ENCODE measurements at regions not wholly inside any gene's neighbourhood (a gene's known extent, or its start where the extent isn't known, plus 50 kb on each side); places are given as distances from the start of the nearest gene placed in this dataset.

DNA sequence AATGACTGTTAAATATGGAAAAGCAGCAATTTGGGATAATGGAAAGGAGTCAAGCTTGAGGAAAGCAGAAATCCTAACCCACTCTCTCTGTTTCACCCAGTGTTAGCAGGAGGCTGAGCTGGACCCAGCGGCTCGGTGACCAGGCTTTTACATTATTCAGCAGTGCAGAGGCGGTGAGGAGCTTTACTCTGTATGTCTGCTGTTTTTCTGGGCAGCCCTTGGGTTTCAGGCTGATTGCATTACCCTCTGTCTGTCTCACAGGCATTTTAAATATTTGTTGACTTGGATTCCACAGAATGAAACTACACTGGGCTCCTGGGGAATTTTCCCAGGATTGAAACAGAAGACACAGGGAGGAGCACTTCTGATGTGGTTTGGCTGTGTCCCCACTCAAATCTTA lies 368.0 kb downstream of the GALR1 start:
- TF ChIP-seq, protein P1, sequence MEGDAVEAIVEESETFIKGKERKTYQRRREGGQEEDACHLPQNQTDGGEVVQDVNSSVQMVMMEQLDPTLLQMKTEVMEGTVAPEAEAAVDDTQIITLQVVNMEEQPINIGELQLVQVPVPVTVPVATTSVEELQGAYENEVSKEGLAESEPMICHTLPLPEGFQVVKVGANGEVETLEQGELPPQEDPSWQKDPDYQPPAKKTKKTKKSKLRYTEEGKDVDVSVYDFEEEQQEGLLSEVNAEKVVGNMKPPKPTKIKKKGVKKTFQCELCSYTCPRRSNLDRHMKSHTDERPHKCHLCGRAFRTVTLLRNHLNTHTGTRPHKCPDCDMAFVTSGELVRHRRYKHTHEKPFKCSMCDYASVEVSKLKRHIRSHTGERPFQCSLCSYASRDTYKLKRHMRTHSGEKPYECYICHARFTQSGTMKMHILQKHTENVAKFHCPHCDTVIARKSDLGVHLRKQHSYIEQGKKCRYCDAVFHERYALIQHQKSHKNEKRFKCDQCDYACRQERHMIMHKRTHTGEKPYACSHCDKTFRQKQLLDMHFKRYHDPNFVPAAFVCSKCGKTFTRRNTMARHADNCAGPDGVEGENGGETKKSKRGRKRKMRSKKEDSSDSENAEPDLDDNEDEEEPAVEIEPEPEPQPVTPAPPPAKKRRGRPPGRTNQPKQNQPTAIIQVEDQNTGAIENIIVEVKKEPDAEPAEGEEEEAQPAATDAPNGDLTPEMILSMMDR (IDR thresholded peaks at IDR 0.05; ENCODE audit: low read depth, low read length): no peak
- TF ChIP-seq POLR2A (IDR thresholded peaks at IDR 0.05; ENCODE audit: extremely low read depth, insufficient read length): no peak
- TF ChIP-seq, protein P2, sequence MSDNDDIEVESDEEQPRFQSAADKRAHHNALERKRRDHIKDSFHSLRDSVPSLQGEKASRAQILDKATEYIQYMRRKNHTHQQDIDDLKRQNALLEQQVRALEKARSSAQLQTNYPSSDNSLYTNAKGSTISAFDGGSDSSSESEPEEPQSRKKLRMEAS (IDR thresholded peaks at IDR 0.05; ENCODE audit: low read depth, low read length): no peak
